ENCODE measurements at regions not wholly inside any gene's neighbourhood (a gene's known extent, or its start where the extent isn't known, plus 50 kb on each side); places are given as distances from the start of the nearest gene placed in this dataset.
"Not testable (repeated sequence)": the region's sequence is repeated elsewhere in the genome, so short reads cannot be mapped to it uniquely, and the experiment has no call there.

- TF ChIP-seq CTCF, POLR2A, EP300 (IDR thresholded peaks at IDR 0.05): not testable (repeated sequence)
These were observed 110.3 kb downstream of the NPIPB11 start for GRCh38 chr16:29296176-29296575.

All from tibial nerve (tissue), 4 donors.